ELF-1 (cell line): ENCODE measurements at regions not wholly inside any gene's neighbourhood (a gene's known extent, or its start where the extent isn't known, plus 50 kb on each side); places are given as distances from the start of the nearest gene placed in this dataset.

Source experiments
- DNase-seq: peaks from one replicate; pipeline ENCODE4 v3.0.0-alpha.2; 2016; ENCODE audit warnings: low read depth, low spot score

GRCh38 chr5:105836887-105837286 lies 1833.8 kb downstream of the EFNA5 start:
- no peak for DNase-seq

GRCh38 chr5:105836268-105836667 lies 1834.5 kb downstream of the EFNA5 start:
- no peak for DNase-seq

- no peak for DNase-seq
Measured at GRCh38 chr5:105828821-105829220, 1841.9 kb downstream of the EFNA5 start.

DNA sequence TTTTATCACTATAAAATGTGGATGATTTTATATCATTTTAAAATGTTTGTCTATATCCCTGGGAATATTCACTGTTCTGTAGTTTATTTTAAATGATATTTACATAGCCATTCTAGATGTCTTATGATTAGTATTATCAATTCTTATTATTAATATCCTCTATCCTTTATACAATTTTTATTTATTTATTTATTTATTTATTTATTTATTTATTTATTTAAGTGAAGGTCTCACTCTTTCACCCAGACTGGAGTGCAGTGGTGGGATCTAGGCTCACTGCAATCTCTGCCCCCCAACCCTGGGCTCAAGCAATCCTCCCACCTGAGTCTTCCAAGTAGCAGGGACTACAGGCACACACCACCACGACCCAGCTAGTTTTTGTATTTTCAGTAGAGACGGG lies 1848.9 kb downstream of the EFNA5 start:
- no peak for DNase-seq

GRCh38 chr5:105817914-105818313 lies 1852.8 kb downstream of the EFNA5 start:
- DNase-seq, result no peak

GRCh38 chr5:105817416-105817815 lies 1853.3 kb downstream of the EFNA5 start:
- no peak for DNase-seq

- DNase-seq, result no peak
Measured at GRCh38 chr5:105816961-105817360, 1853.8 kb downstream of the EFNA5 start.

- no peak for DNase-seq
Measured at GRCh38 chr5:105812304-105812703, 1858.4 kb downstream of the EFNA5 start.

- DNase-seq, result no peak
Measured at GRCh38 chr5:105807951-105808350, 1862.8 kb downstream of the EFNA5 start.

- no peak for DNase-seq
Measured at GRCh38 chr5:105807290-105807689, 1863.4 kb downstream of the EFNA5 start.

DNA sequence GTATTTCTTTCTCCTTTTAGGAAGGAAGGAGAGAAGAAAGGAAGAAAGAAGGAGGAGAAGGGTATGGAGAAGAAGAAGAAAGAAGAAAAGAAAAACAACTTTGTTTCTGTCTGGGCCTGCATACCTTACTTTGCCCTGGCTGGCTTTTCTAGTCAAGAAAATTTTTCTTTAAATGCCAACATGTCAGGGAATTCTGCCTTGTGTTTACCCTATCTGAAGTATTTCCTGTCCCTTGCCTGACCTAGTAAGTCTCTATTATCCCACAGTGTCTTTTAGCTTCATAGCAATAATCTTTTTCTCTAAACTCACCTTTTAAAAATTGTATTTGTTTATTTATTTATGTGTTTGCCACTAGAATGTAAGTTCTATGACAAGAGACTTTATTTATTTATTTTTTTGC lies 1864.1 kb downstream of the EFNA5 start:
- no peak for DNase-seq

DNA sequence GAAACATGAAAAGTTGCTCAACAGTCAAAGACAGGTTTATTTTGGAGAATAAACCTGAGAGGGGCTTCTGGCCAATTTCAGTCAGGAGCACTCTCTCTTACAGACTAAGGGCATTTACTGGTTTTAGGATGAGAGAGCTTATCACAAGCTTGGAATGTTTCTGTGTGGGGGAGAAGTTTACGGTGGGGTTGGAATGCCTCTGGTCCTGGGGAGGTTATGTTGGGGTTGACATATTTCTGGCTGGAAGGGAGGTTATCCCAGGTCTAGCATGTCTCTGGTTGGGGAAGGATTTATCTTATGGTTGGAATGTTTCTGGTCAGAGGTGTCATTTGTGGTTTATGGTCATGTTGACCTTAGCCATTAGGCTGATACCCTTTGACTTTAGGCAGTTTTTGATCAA lies 1867.3 kb downstream of the EFNA5 start:
- no peak for DNase-seq

GRCh38 chr5:105794578-105794977 lies 1876.2 kb downstream of the EFNA5 start:
- no peak for DNase-seq

DNA sequence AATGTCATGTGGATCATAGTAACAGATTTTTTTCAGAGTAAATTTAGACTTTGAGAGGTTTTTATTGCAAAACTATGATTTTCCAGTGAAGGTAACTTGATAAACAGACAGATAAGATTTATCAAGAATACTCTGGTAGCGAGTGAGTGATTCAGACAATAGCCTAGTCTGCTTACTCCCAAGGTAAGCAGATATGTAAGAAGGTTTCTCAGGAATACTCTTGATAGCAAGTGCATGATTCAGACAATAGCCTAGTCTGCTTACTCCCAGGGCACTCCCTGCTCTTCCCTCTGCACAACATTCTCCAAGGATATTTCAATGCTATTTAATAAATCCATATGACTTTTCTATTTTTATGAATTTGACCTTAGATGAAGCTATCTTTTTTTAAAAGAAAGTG lies 1881.5 kb downstream of the EFNA5 start:
- DNase-seq, result no peak

GRCh38 chr5:105783811-105784210 lies 1886.9 kb downstream of the EFNA5 start:
- no peak for DNase-seq

DNA sequence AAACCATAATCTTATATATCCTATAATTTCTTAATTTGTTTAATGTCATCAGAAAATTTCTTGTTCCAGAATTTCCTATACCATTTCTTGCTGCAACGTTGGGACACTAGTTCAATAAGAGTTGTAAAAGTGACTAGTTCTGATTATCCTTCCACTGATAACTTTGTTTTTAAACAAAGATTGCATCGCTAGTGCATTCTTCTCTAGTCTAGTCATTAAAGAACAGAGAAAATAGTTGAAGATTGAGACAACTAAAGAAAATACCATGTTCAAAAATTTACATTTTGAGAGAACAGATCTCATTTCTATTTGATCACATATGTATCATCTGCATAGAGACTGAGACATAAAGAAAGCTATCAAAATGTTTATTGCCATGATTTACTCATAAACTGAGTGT lies 1888.2 kb downstream of the EFNA5 start:
- DNase-seq, result no peak

DNA sequence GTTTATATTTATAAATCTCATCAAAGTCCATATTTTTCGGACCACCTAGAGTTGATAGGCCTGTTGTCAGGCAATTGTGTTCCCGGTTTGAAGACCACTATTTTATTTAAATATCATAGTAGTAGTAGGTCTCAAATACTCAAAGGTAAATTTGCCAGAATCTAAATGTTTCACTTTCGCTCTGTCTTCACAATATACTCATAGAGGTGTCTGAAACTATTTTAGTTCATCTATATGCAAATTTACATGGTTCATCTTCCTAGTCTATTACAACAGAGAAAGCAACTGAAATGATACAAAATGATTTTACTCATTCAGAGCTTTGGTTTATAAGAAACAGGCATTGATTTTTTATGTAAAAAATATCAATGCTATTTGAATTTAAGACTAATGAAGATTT lies 1897.5 kb downstream of the EFNA5 start:
- no peak for DNase-seq

DNA sequence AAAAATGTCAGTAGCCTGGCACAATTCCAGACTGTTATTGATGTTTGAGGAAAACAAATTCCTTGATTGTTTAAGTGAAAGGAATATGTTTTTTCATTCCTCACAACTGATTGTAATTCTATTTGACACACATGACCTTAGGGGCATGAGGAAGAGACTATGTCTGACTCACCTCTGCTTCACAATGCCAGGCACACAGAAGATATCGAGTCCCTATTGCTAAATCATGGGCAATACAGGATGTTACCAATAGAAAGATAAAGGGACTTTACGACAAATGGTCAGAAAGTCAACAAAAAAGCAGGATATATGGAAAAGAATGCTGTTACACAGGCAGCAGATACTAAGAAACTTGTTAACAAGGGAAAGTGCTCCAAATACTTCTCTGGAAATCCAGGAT lies 1903.5 kb downstream of the EFNA5 start:
- DNase-seq, result no peak

DNA sequence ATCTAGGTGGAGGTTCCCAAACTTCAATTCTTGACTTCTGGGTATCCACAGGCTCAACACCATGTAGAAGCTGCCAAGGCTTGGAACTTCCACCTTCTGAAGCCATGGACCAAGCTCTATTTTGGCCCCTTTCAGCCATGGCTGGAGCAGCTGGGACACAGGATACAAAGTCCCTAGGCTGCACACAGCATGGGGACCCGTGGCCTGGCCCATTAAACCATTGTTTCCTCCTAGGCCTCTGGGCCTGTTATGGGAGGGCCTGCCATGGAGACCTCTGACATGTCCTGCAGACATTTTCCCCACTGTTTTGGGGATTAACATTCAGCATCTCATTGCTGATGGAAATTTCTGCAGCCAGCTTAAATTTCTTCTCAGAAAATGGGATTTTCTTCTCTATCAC lies 1908.0 kb downstream of the EFNA5 start:
- DNase-seq, result no peak

DNA sequence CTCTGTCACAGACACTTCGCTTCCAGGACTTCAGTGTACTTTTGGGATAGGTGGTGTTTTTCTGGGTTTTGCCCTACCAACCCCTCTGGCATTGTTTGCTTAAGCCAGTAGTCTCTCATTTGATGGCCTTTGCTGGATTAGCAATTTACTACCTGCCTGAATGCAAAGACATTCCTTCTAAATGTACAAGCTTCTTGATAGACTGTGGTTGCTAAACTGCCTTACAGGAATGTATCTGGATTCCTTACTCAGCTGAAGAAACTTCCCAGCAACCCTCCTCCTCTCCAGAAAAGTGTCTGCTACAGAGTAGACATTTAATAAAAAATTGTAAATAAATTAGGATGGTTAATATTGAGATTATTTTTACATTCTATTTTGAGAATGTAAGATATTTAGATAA lies 1916.7 kb downstream of the EFNA5 start:
- peak; percentile 5 for DNase-seq

- DNase-seq, result no peak
Measured at GRCh38 chr5:105752801-105753200, 1917.9 kb downstream of the EFNA5 start.

DNA sequence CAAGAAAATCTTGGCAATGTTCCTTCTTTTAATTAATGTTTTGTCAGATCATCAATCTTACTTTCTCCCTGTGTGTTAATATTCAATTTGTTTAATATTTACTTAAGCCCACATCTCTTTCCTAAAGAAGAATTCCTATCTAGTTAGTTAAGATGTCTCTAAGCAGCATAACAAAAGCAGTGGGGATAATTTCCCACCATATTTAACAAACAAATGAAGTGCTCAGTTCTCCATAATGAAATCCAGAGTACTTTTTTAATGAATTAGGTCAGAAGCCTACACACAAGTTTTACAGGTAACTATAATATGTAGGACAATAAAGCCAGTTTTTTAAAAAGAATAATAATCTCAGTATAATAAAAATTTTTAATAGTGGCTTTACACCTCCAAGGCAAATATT lies 1918.8 kb downstream of the EFNA5 start:
- no peak for DNase-seq

GRCh38 chr5:105745111-105745510 lies 1925.6 kb downstream of the EFNA5 start:
- no peak for DNase-seq

DNA sequence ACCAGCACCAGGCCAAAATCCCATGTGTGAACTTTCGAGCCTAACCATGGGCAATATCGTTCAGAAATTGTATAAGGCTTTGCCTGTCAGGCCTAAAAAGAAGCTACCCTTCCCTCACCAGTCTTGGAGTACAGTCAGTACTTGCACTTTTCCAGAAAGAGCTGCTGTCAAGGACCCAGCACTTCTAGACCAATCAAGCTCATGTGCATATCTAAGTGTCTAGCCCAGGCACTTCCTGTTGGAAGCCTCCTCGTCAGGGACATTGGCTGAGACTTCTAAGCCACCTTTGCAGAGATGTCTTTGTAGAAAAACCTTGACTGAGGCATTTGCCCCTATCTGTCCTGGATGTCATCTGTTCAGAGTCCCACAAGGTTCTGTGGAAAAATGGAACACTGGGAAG lies 1930.5 kb downstream of the EFNA5 start:
- DNase-seq, result no peak

DNA sequence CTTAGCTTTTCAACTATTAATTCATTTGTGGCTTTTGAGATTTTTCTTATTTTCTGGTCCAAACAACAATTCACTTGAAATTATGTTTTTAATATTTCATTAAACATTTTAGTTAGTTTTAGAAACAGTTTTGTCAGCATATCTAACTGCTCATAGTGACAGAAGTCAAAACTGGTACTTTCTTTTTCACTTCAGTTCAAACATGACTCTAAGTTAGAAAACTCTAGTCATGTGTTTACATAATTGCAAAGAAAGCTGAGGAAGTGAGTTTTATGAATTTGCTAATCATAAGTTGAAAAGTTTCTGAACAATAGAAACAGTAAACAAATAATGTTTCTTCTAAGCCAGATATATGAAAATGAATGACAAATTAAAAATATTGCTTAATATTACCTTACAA lies 1931.0 kb downstream of the EFNA5 start:
- DNase-seq, result no peak
